GM12865 (cell line): ENCODE measurements at regions not wholly inside any gene's neighbourhood (a gene's known extent, or its start where the extent isn't known, plus 50 kb on each side); places are given as distances from the start of the nearest gene placed in this dataset.

Source experiments
- DNase-seq: peaks from one replicate; pipeline ENCODE4 v3.0.0; 2010; ENCODE audit warnings: low read depth
- H3K4me3 ChIP-seq: 2 replicates; pipeline ENCODE4 v1.5.1; 2011; ENCODE audit warnings: mild to moderate bottlenecking, low read depth, low read length, control low read depth
- CTCF ChIP-seq: IDR thresholded peaks from 2 replicates; pipeline ENCODE4 v1.5.1; 2011; ENCODE audit warnings: low read length, control low read depth, low read depth, inconsistent platforms; ENCODE audit not compliant: insufficient read depth; ENCODE audit errors: missing control alignments

- no peak for TF ChIP-seq CTCF
- H3K4me3 ChIP-seq: no peak overlapping the region
- DNase-seq: no peak
These were observed 116.7 kb downstream of the MFAP3L start for GRCh38 chr4:169909479-169909878.

GRCh38 chr4:169907705-169908104, 118.5 kb downstream of the MFAP3L start:
- TF ChIP-seq CTCF: no peak

DNA sequence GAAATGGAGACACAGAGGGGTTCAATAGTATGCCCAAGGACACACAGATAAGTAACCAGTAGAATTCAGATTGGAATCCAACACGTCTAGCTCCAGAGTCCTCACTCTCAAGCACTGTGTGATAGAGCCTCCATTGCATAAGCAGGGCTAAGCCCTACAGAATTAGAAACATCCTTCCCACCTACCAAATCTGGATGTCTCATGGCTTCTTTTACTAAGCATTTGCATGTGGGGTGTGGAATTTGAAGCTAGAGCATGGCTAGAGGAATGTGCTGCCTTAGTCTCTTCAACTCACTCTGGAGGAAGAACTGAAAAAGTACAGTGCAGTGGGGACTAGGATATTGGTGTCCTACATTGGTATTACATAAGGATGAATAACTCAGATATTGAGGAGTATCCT, 119.4 kb downstream of the MFAP3L start:
- TF ChIP-seq CTCF: no peak
- no peak overlapping the region for H3K4me3 ChIP-seq
- no peak for DNase-seq

More at GRCh38 chr4:169907705-169908104, 118.5 kb downstream of the MFAP3L start:
- DNase-seq: no peak
- no peak overlapping the region for H3K4me3 ChIP-seq

GRCh38 chr4:169906104-169906503, 120.1 kb downstream of the MFAP3L start:
- no peak overlapping the region for H3K4me3 ChIP-seq
- no peak for TF ChIP-seq CTCF
- no peak for DNase-seq

DNA sequence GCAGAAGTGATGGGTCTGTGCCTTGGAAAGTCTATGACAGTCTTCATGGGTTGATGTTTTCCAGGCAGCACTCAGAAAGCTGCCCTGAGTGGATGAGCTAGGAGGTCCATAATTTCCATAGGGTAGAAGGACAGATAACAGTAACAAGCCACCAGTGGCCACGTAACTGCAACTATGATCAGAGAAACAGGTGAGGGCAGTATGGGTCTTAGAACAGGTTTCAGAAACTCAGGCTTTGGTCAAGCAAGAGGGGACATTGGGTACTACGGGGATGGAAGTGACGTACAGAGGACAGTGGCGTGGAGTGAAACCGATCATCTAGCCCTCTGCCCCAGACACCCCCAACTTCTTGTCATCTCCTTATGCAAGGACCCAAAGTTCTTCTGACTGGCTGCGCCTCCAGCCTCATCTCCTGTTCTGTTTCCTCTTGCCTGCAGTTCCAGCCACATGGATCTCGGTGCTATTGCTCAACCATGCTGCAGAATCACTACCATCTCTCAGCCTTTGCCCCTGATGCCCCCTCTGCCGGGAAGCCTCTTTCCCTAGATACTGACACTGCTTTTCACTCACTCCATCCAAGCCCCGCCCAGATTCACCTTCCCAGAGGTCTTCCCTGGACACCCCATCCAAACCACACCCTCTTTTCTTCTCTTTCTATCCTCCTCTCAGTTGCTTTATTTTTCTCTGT, 123.4 kb downstream of the MFAP3L start:
- TF ChIP-seq CTCF: no peak
- no peak for DNase-seq
- H3K4me3 ChIP-seq: no peak overlapping the region

DNA sequence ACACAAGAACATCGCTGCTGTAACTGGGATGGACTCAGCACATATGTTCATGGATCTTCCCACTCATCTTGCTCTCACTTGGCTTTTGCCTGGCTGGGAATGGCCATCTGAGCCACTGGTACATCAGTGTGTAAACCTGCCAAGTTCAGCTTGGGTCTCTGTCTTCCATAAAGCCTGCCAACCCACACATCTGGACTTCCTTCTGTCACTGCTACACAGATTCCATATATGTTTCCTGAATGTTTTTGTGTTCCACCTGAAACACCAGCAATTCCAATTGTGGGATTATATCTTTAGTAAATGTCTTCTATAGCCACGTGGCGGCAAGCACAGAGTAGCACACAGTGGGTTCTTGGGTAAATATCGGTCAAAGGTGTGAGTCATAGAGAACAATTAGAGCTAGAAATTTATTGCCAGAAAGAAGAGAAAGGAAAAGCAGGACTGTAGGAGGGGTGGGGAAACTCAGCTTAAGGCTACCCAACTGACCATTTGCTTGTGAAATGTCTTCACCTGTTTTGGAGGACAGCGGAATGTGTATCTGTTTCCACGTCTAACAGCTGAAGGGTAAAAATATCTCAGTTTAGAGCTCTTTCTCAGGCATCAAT, 125.9 kb downstream of the MFAP3L start:
- no peak for TF ChIP-seq CTCF
- DNase-seq: no peak

DNA sequence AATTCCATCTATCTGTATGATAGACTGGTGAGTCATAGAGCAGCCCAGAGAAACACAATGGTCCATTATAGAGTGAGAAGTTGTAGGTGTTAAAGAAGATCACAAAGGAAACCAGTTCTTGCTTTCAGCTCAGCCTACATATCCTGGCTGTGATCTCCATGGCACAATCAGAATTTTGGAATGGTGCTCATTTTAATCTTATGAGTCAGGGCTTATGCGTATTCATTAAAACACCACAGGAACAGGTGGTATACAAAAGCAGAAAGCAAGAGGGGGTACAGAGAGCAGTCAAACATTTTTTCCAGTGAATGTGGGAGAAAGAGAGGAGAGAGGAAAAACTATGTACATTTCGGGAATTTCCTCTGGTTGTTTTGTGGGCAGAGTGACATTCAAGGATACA, 126.9 kb downstream of the MFAP3L start:
- no peak for DNase-seq
- H3K4me3 ChIP-seq: no peak overlapping the region
- TF ChIP-seq CTCF: no peak

More for the DNA sequence above, 125.9 kb downstream of the MFAP3L start:
- no peak overlapping the region for H3K4me3 ChIP-seq
